GM23338 (cell line): ENCODE measurements at regions not wholly inside any gene's neighbourhood (a gene's known extent, or its start where the extent isn't known, plus 50 kb on each side); places are given as distances from the start of the nearest gene placed in this dataset.

Experiments used
- ATAC-seq: fragments of 200-7000 bp; cut with Tn5 transposase; 3 replicates; pipeline ENCODE4 v1.9.1; 2020
- DNase-seq: peaks from one replicate; pipeline ENCODE4 v3.0.0-alpha.2; 2015; ENCODE audit warnings: low spot score
- H2AFZ ChIP-seq: fragments of 200-600 bp; sonication (generic); 2 replicates; pipeline ENCODE4 v1.8.0; 2016; ENCODE audit warnings: antibody characterized with exemption, mild to moderate bottlenecking, moderate library complexity
- H3F3A ChIP-seq: fragments of 200-600 bp; sonication (generic); replicated peaks from 2 replicates; pipeline ENCODE4 v1.8.0; 2017; ENCODE audit warnings: antibody characterized with exemption, mixed run types, low read depth
- H3K27ac ChIP-seq: fragments of 200-600 bp; sonication (generic); 2 replicates; pipeline ENCODE4 v1.6.1; 2016; ENCODE audit warnings: low read depth
- H3K27me3 ChIP-seq: fragments of 200-600 bp; sonication (generic); 2 replicates; pipeline ENCODE4 v1.8.0; 2016; ENCODE audit warnings: mild to moderate bottlenecking, mixed run types, moderate library complexity; ENCODE audit not compliant: insufficient read depth
- H3K36me3 ChIP-seq: fragments of 200-600 bp; sonication (generic); 2 replicates; pipeline ENCODE4 v1.8.0; 2016; ENCODE audit warnings: mild to moderate bottlenecking; ENCODE audit not compliant: insufficient read depth
- H3K4me1 ChIP-seq: fragments of 200-600 bp; sonication (generic); 2 replicates; pipeline ENCODE4 v1.8.0; 2016; ENCODE audit warnings: mild to moderate bottlenecking, moderate library complexity; ENCODE audit not compliant: insufficient read depth
- H3K4me2 ChIP-seq: fragments of 200-600 bp; sonication (generic); 2 replicates; pipeline ENCODE4 v1.7.1; 2017; ENCODE audit warnings: mixed run types
- H3K4me3 ChIP-seq: fragments of 200-600 bp; sonication (generic); 2 replicates; pipeline ENCODE4 v1.6.1; 2016; ENCODE audit warnings: mixed run types
- H3K79me2 ChIP-seq: fragments of 200-600 bp; sonication (generic); replicated peaks from 2 replicates; pipeline ENCODE4 v1.8.0; 2017; ENCODE audit warnings: mild to moderate bottlenecking; ENCODE audit not compliant: insufficient read depth
- H3K9me2 ChIP-seq: fragments of 200-600 bp; sonication (generic); 2 replicates; pipeline ENCODE4 v1.8.0; 2017; ENCODE audit not compliant: insufficient read depth
- H4K20me1 ChIP-seq: fragments of 200-600 bp; sonication (generic); replicated peaks from 2 replicates; pipeline ENCODE4 v1.8.0; 2017; ENCODE audit warnings: mild to moderate bottlenecking; ENCODE audit not compliant: insufficient read depth
- H3K27ac Mint-ChIP-seq: 2 replicates; pipeline ENCODE4 v1.8.0; 2020; ENCODE audit warnings: inconsistent platforms, mild to moderate bottlenecking, moderate library complexity, mixed read lengths
- H3K27me3 Mint-ChIP-seq: 3 replicates; pipeline ENCODE4 v1.8.0; 2022; ENCODE audit warnings: low read depth, mild to moderate bottlenecking, moderate library complexity, mixed read lengths, inconsistent platforms; ENCODE audit not compliant: insufficient read depth, poor library complexity
- H3K36me3 Mint-ChIP-seq: 3 replicates; pipeline ENCODE4 v1.8.0; 2021; ENCODE audit warnings: low read depth, mild to moderate bottlenecking, inconsistent platforms, moderate library complexity, mixed read lengths
- H3K4me1 Mint-ChIP-seq: 3 replicates; pipeline ENCODE4 v1.8.0; 2020; ENCODE audit warnings: mild to moderate bottlenecking, inconsistent platforms, mixed read lengths
- H3K4me3 Mint-ChIP-seq: 3 replicates; pipeline ENCODE4 v1.8.0; 2021; ENCODE audit warnings: moderate library complexity, mild to moderate bottlenecking, inconsistent platforms, mixed read lengths
- H3K9me3 Mint-ChIP-seq: 3 replicates; pipeline ENCODE4 v1.8.0; 2020; ENCODE audit warnings: moderate library complexity, mild to moderate bottlenecking, inconsistent platforms, mixed read lengths
- EZH2 ChIP-seq: fragments of 200-600 bp; sonication (generic); IDR thresholded peaks from one replicate; pipeline ENCODE4 v1.8.0; 2017; ENCODE audit warnings: antibody characterized with exemption, mild to moderate bottlenecking, low read depth; ENCODE audit not compliant: unreplicated experiment
- NANOG ChIP-seq: IDR thresholded peaks from 2 replicates; pipeline ENCODE4 v1.6.1; 2016; ENCODE audit warnings: antibody characterized with exemption, borderline replicate concordance
- REST ChIP-seq: IDR thresholded peaks from one replicate; pipeline ENCODE4 v1.6.1; 2018; ENCODE audit warnings: antibody characterized with exemption; ENCODE audit not compliant: unreplicated experiment
- STAT1 ChIP-seq: IDR thresholded peaks from one replicate; pipeline ENCODE4 v1.6.1; 2016; ENCODE audit warnings: antibody characterized with exemption; ENCODE audit not compliant: unreplicated experiment
- ZNF331 ChIP-seq: fragments of 250-450 bp; sonication (Bioruptor Pico); IDR thresholded peaks from 2 replicates; pipeline ENCODE4 v1.5.0; 2020; ENCODE audit warnings: low read depth, mild to moderate bottlenecking, moderate library complexity
- TF ChIP-seq, protein P1 (sequence below): IDR thresholded peaks from 2 replicates; pipeline ENCODE4 v1.6.1; 2016; ENCODE audit warnings: antibody characterized with exemption

DNA sequence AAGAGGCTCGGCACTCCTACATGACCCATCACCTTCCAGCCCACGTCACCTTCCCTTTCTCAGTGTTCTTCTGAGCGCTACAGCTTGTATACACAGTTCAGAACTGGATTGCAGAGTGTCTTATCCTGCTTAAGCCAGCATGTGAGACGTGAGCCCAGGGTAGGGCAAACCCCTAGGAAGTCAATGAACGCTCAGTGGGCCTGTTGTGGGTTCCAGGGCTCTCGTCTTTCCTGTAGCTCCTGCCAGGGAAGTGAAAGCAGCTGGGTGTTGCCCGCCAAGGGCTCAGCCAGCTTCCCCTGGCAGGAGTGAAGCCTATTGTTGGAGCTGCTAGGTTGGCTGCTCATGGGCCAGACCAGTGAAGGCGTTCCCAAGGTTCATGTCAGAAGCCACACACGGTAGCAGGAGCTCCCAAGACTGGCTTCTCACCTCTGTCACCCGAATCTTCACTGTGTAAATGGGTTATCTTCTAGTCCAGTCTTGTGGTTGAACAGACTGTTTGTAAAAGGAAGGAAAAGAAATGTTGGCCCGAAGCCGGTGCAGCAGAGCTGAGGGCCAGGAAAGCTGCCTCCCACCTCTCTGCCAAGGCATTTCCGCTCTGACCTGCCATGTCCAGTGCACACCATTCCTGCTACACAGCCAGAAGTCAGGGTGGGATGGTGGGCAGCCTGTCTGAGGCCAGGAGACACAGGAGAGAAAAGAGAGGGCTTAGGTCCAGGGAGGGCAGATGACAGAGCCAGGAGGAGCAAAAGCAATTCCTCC lies 69.6 kb upstream of the RMDN2 start:
- H2AFZ ChIP-seq: no peak overlapping the region
- Mint-ChIP-seq H3K36me3 (peaks cover 2% of the 10 kb centered on the region; the same call in 1 of the 3 replicates), H3K27ac (no peak overlapping the region)

GRCh38 chr2:37856101-37856751 lies 68.9 kb upstream of the RMDN2 start:
- Histone ChIP-seq H3K4me2 (no peak overlapping the region), H3K36me3 (no peaks in the 10 kb centered on the region), H3K4me3 (no peak overlapping the region), H2AFZ (no peak overlapping the region), H4K20me1 (no peaks in the 10 kb centered on the region), H3K79me2 (no peaks in the 10 kb centered on the region), H3F3A (no peaks in the 10 kb centered on the region), H3K27ac (no peak overlapping the region), H3K4me1 (no peaks in the 10 kb centered on the region), H3K9me2 (no peaks in the 10 kb centered on the region), H3K27me3 (no peaks in the 10 kb centered on the region)
- Mint-ChIP-seq H3K27ac (no peak overlapping the region), H3K27me3 (peaks cover 2% of the 10 kb centered on the region), H3K9me3 (peaks cover 4% of the 10 kb centered on the region; the same call in 1 of the 3 replicates), H3K4me1 (peaks cover 3% of the 10 kb centered on the region; the same call in 1 of the 3 replicates), H3K4me3 (no peak overlapping the region), H3K36me3 (peaks cover 2% of the 10 kb centered on the region; the same call in 1 of the 3 replicates)
- no peak for ATAC-seq
- no peak for DNase-seq
- TF ChIP-seq NANOG (no peak), REST (no peak), EZH2 (no peak), ZNF331 (CRISPR knock-in tag) (no peak), STAT1 (no peak)
- TF ChIP-seq, protein P1, sequence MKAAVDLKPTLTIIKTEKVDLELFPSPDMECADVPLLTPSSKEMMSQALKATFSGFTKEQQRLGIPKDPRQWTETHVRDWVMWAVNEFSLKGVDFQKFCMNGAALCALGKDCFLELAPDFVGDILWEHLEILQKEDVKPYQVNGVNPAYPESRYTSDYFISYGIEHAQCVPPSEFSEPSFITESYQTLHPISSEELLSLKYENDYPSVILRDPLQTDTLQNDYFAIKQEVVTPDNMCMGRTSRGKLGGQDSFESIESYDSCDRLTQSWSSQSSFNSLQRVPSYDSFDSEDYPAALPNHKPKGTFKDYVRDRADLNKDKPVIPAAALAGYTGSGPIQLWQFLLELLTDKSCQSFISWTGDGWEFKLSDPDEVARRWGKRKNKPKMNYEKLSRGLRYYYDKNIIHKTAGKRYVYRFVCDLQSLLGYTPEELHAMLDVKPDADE: no peak

More for the DNA sequence above, 69.6 kb upstream of the RMDN2 start:
- Histone ChIP-seq H3K9me2 (no peaks in the 10 kb centered on the region), H3K27ac (no peak overlapping the region), H3K79me2 (no peaks in the 10 kb centered on the region), H3F3A (no peaks in the 10 kb centered on the region), H4K20me1 (no peaks in the 10 kb centered on the region), H3K27me3 (no peaks in the 10 kb centered on the region), H3K4me1 (no peaks in the 10 kb centered on the region), H3K4me3 (no peak overlapping the region), H3K36me3 (no peaks in the 10 kb centered on the region), H3K4me2 (no peak overlapping the region)
- Mint-ChIP-seq H3K4me1 (peaks cover 3% of the 10 kb centered on the region; the same call in 1 of the 3 replicates), H3K27me3 (peaks cover 2% of the 10 kb centered on the region), H3K9me3 (peaks cover 4% of the 10 kb centered on the region; the same call in 1 of the 3 replicates), H3K4me3 (no peak overlapping the region)
- no peak for DNase-seq
- no peak for ATAC-seq
- no peak for TF ChIP-seq ZNF331 (CRISPR knock-in tag)
